Panc1 (cell line): ENCODE measurements at regions not wholly inside any gene's neighbourhood (a gene's known extent, or its start where the extent isn't known, plus 50 kb on each side); places are given as distances from the start of the nearest gene placed in this dataset.

Experiments used
- CTCF ChIP-seq: fragments of 450-650 bp; IDR thresholded peaks from 2 replicates; pipeline ENCODE4 v1.5.1; 2017; ENCODE audit warnings: mild to moderate bottlenecking
- REST ChIP-seq, 2 experiments: IDR thresholded peaks; 2 replicates each; pipeline ENCODE4 v1.6.1; 2011 to 2012; ENCODE audit warnings: low read depth in 2 of 2, control low read depth in 1 of 2, low read length in 1 of 2, mild to moderate bottlenecking in 1 of 2, moderate library complexity in 1 of 2; ENCODE audit not compliant: insufficient read depth in 1 of 2
- SIN3A ChIP-seq: IDR thresholded peaks from 2 replicates; pipeline ENCODE4 v1.6.1; 2012; ENCODE audit warnings: low read depth, mild to moderate bottlenecking, low read length, moderate library complexity, borderline replicate concordance; ENCODE audit not compliant: insufficient read depth
- TCF7L2 ChIP-seq: IDR thresholded peaks from 2 replicates; pipeline ENCODE4 v1.6.1; 2011; ENCODE audit warnings: mild to moderate bottlenecking, low read depth, low read length, inconsistent platforms

DNA sequence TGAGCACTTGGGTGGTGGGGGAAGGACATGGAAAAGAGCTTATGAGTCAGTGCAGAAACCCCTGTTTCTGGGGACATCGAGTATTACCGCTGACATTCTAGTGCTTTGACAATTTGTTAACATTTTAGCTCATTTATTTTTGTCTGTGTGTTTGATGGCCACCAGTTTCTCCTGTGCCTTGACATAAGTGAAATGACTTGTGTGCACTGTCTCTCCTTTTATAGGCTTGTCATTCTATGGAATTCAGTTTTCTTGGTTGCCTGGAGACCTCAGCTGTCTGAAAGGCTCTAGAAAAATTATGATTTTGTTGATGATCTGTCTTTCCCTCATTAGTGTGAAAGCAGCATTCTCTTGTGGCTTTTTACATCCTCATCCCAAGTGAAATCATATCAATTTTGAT lies 190.0 kb upstream of the SMIM30 start:
- no peak for TF ChIP-seq CTCF
- no peak for TF ChIP-seq REST (IDR thresholded peaks at IDR 0.05; ENCODE audit: insufficient read depth in 1 of 2, low read depth in 2 of 2, low read length in 1 of 2)
- no peak for TF ChIP-seq TCF7L2
- no peak for TF ChIP-seq SIN3A
